Brain microvascular endothelial cell (primary cell): ENCODE measurements at regions not wholly inside any gene's neighbourhood (a gene's known extent, or its start where the extent isn't known, plus 50 kb on each side); places are given as distances from the start of the nearest gene placed in this dataset.
"Not testable (repeated sequence)": the region's sequence is repeated elsewhere in the genome, so short reads cannot be mapped to it uniquely, and the experiment has no call there.

ENCODE experiments used
- DNase-seq: peaks from one replicate; pipeline ENCODE4 v3.0.0-alpha.2; 2020
- H3K27ac ChIP-seq: fragments of 250-450 bp; sonication (Bioruptor Pico); 2 replicates; pipeline ENCODE4 v1.5.1; 2020; ENCODE audit warnings: mild to moderate bottlenecking, moderate library complexity
- H3K27me3 ChIP-seq: fragments of 250-450 bp; sonication (Bioruptor Pico); replicated peaks from 2 replicates; pipeline ENCODE4 v1.5.1; 2020; ENCODE audit warnings: mild to moderate bottlenecking
- H3K36me3 ChIP-seq: fragments of 250-450 bp; sonication (Bioruptor Pico); replicated peaks from 2 replicates; pipeline ENCODE4 v1.5.1; 2020; ENCODE audit warnings: mild to moderate bottlenecking
- H3K4me3 ChIP-seq: 2 replicates; pipeline ENCODE4 v1.5.1; 2011; ENCODE audit warnings: low read depth, mild to moderate bottlenecking, control low read depth, low read length, moderate library complexity
- in situ Hi-C: cut with HindIII; loops from 2 replicates; pipeline ENCODE4 v1.10.0; 2017; ENCODE audit warnings: low sequenced_read_pairs, low pct_ligation_motif_present
- TF ChIP-seq, protein P1 (sequence below): IDR thresholded peaks from 2 replicates; pipeline ENCODE4 v1.5.1; 2011; ENCODE audit warnings: low read depth, mild to moderate bottlenecking, moderate library complexity, low read length, control low read depth, inconsistent platforms; ENCODE audit errors: missing control alignments

GRCh38 chr1:200487650-200488049 is 77.8 kb upstream of the ZNF281 start:
- no peak for DNase-seq
- Histone ChIP-seq H3K4me3 (no peak overlapping the region), H3K27ac (no peak overlapping the region), H3K27me3 (no peaks in the 10 kb centered on the region), H3K36me3 (no peaks in the 10 kb centered on the region)
- TF ChIP-seq, protein P1, sequence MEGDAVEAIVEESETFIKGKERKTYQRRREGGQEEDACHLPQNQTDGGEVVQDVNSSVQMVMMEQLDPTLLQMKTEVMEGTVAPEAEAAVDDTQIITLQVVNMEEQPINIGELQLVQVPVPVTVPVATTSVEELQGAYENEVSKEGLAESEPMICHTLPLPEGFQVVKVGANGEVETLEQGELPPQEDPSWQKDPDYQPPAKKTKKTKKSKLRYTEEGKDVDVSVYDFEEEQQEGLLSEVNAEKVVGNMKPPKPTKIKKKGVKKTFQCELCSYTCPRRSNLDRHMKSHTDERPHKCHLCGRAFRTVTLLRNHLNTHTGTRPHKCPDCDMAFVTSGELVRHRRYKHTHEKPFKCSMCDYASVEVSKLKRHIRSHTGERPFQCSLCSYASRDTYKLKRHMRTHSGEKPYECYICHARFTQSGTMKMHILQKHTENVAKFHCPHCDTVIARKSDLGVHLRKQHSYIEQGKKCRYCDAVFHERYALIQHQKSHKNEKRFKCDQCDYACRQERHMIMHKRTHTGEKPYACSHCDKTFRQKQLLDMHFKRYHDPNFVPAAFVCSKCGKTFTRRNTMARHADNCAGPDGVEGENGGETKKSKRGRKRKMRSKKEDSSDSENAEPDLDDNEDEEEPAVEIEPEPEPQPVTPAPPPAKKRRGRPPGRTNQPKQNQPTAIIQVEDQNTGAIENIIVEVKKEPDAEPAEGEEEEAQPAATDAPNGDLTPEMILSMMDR, result no peak
- in situ Hi-C loops, result no loop called here

GRCh38 chr1:200486634-200487033 is 76.8 kb upstream of the ZNF281 start:
- no peaks in the 10 kb centered on the region for H3K27me3 ChIP-seq
- DNase-seq, result no peak
- H3K4me3 ChIP-seq, result no peak overlapping the region
- no peaks in the 10 kb centered on the region for H3K36me3 ChIP-seq
- in situ Hi-C loops, result no loop called here
- TF ChIP-seq, protein P1, result no peak
- H3K27ac ChIP-seq, result no peak overlapping the region

GRCh38 chr1:200484438-200484946 is 74.7 kb upstream of the ZNF281 start:
- in situ Hi-C loops, DNase-seq, H3K27me3 ChIP-seq, H3K27ac ChIP-seq, H3K4me3 ChIP-seq, H3K36me3 ChIP-seq: not testable (repeated sequence)

DNA sequence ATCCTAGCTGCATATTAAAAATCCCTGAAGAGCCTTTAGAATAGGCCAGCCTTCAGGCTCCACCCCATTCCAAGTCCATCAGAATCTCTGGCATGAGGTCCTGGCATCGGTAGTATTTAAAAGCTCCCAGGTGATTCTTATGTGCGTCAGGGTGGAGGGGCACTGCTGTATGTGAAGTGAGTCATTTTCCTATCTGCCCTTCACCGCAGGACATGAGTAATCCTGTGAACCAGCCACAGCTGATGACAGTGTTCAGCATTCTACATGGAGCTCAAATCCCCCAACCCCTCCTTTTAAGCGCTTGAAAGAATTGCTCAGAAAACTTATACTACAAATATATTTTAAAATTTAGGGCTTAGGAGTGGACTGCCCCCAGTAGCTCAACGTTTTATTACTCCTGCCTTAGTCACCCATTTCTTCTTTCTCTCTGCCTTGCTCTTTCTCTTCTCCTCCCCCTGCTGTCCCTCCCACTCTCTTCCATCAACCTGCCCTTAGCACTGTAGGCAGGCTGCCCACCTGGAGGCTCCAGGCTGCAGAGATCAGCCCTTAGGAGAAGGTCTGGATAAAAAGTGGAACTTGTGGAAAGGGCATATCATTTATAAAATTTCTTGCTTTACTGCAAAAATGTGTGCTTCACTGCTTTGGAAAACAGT is 73.8 kb upstream of the ZNF281 start:
- in situ Hi-C loops, result no loop called here
- Histone ChIP-seq H3K4me3 (no peak overlapping the region), H3K27ac (no peak overlapping the region), H3K36me3 (no peaks in the 10 kb centered on the region), H3K27me3 (no peaks in the 10 kb centered on the region)
- TF ChIP-seq, protein P1, result peak; percentile 41
- DNase-seq, result peak; percentile 97

- no peaks in the 10 kb centered on the region for H3K36me3 ChIP-seq
- DNase-seq, result no peak
- TF ChIP-seq, protein P1, result no peak
- in situ Hi-C loops, result no loop called here
- no peaks in the 10 kb centered on the region for H3K27me3 ChIP-seq
- no peak overlapping the region for H3K27ac ChIP-seq
- H3K4me3 ChIP-seq, result no peak overlapping the region
These were observed 71.1 kb upstream of the ZNF281 start for GRCh38 chr1:200480964-200481363.

GRCh38 chr1:200479816-200480215 is 70.0 kb upstream of the ZNF281 start:
- H3K27me3 ChIP-seq, result no peaks in the 10 kb centered on the region
- no peak overlapping the region for H3K4me3 ChIP-seq
- no peak for DNase-seq
- in situ Hi-C loops, result no loop called here
- no peak overlapping the region for H3K27ac ChIP-seq
- no peaks in the 10 kb centered on the region for H3K36me3 ChIP-seq
- TF ChIP-seq, protein P1, result no peak
